Natural killer cell treated with Interleukin-12 subunit alpha and Interleukin-12 subunit beta and Interleukin-15 and Interleukin-18, amount 100 ng/mL, for 72 hours (primary cell): ENCODE measurements at regions not wholly inside any gene's neighbourhood (a gene's known extent, or its start where the extent isn't known, plus 50 kb on each side); places are given as distances from the start of the nearest gene placed in this dataset.
"Not testable (repeated sequence)": the region's sequence is repeated elsewhere in the genome, so short reads cannot be mapped to it uniquely, and the experiment has no call there.

Experiments
- ATAC-seq, 2 donors: fragments of 150-1000 bp; cut with Tn5 transposase in 1 of 2; sonication (Bioruptor Pico), chemical (Tn5 transposase) in 1 of 2; 2 replicates each; pipeline ENCODE4 v1.10.0; 2021
- DNase-seq: peaks from one replicate; pipeline ENCODE4 v3.0.0; 2022; ENCODE audit warnings: low spot score
- H3K27ac Mint-ChIP-seq, 2 donors: 1 replicate in 1 of 2; 2 replicates in 1 of 2; pipeline ENCODE4 v1.8.0; 2022; ENCODE audit warnings: mixed read lengths in 2 of 2, mild to moderate bottlenecking in 1 of 2, moderate library complexity in 1 of 2
- H3K27me3 Mint-ChIP-seq, 2 donors: 1 replicate in 1 of 2; 2 replicates in 1 of 2; pipeline ENCODE4 v1.8.0; 2022; ENCODE audit warnings: mixed read lengths in 2 of 2
- H3K36me3 Mint-ChIP-seq: one replicate; pipeline ENCODE4 v1.8.0; 2022; ENCODE audit warnings: mixed read lengths
- H3K4me1 Mint-ChIP-seq, 2 donors: 1 replicate in 1 of 2; 2 replicates in 1 of 2; pipeline ENCODE4 v1.8.0; 2022; ENCODE audit warnings: low read depth in 2 of 2, mixed read lengths in 2 of 2, mild to moderate bottlenecking in 1 of 2
- H3K4me3 Mint-ChIP-seq: one replicate; pipeline ENCODE4 v1.8.0; 2022; ENCODE audit warnings: mixed read lengths
- H3K9me3 Mint-ChIP-seq: 2 replicates; pipeline ENCODE4 v1.8.0; 2022; ENCODE audit warnings: mixed read lengths

DNA sequence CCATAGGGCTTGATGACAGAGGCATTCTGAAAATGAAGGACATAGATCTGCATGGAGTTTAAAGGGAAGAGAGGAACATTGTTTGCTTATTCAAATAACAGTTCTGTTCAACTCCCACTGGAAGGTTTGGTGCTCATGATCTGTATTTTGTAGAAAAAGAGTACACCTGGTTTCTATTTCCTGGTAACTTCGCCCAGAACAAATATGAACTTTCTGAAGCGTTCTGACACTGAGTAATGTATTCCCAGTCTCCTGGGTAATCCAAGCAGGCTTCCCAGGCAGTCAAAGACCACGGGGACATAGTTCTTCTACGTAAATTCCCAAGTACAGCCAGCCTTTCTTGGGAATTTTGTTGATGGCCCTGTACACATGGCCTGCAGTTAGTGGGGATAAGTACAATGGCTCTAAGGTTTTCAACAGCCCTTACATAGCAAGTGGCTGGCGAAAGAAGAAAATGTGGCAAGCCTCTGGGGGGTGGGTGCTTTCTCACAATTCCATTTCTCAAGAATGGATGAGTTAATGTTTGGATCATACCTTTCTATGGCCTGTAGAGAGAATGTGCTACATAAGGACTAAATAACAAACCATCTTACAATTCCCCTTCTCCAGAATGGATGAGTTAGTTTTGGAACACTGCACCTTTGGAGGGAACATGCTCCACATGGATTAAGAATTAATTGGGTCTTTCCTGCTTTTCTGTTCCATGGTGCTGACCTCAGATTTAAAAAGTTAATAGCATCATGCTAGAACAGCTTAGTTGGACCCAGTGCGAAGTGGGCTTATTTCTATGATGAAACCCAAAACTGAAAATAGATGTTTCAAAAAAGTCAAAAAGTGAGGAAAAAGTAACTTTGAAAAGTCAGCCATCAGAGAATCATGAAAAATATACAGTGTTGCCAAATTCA, 52.7 kb downstream of the COL6A6 start:
- Mint-ChIP-seq H3K27ac (no peak overlapping the region), H3K4me3 (no peak overlapping the region), H3K4me1 (no peaks in the 10 kb centered on the region), H3K27me3 (peaks cover 0 to 16% of the 10 kb centered on the region in 2 donors), H3K36me3 (no peaks in the 10 kb centered on the region), H3K9me3 (no peaks in the 10 kb centered on the region)
- no peak for ATAC-seq
- DNase-seq: no peak

DNA sequence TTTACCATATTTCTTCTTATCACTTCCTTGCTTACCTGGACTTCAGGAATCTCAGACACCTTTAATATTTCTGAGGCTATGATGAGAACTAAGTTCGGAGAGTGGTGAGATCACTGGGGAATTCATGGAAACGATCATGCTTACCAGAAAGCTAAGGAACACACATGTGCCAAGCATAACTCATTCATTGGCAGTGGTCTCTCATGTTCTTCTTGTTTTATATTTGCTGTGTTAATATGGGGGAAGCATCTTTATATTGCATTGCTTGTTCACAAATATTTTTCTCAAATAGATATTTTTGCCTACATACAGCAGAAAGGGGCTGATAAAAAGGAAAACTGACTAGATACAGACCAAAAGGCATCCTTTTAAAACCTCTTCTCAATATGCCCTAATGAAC, 55.8 kb downstream of the COL6A6 start:
- no peaks in the 10 kb centered on the region for H3K9me3 Mint-ChIP-seq
- H3K27me3 Mint-ChIP-seq: peaks cover 3 to 12% of the 10 kb centered on the region in 2 donors
- H3K27ac Mint-ChIP-seq: no peak overlapping the region
- no peak overlapping the region for H3K4me3 Mint-ChIP-seq
- no peaks in the 10 kb centered on the region for H3K36me3 Mint-ChIP-seq
- ATAC-seq (no peak), DNase-seq (no peak)
- no peaks in the 10 kb centered on the region for H3K4me1 Mint-ChIP-seq

DNA sequence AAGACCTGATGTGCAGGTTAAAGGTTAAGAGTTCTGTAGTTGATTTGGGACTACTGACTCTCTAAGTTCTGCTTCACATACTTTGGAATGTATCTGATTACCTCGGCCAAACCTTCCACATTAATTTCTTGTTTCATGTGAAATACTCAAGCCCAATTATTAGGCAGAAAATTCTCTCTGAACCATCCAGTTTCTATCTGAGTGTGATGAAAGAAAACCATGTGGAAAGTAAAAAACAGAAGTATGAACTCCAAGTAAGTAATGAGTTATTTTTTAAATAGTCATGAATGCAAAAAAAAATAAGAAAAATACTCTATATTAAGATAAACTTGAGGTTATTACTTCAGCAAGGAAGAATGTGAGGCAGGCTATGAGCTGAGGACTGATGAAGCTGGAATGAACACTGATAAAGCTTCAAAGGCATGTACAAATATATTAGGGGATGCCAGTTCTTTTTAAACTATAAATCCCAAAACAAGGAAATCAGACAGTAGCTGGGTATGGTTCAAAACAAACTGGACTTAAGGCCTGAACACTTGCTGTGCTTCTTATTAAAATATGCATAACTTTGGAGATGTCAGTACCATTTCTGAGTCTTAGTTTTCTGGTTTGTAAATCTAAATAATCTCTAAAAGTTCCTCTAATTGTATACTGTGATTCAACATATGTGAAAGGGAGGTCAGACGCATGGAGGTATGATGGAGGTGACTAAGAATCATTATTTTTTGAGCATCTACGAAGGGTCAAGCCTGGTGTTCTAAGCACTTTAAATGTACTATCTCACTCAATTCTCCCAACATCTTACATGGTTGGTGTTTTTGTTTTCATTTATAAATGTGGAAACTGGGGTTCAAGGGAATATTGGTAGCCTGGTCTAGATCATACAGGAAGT, 59.6 kb downstream of the COL6A6 start:
- no peak overlapping the region for H3K27ac Mint-ChIP-seq
- peaks cover 3 to 33% of the 10 kb centered on the region in 2 donors for H3K27me3 Mint-ChIP-seq
- ATAC-seq (no peak), DNase-seq (no peak)
- no peaks in the 10 kb centered on the region for H3K4me1 Mint-ChIP-seq
- no peaks in the 10 kb centered on the region for H3K9me3 Mint-ChIP-seq
- no peaks in the 10 kb centered on the region for H3K36me3 Mint-ChIP-seq
- no peak overlapping the region for H3K4me3 Mint-ChIP-seq

DNA sequence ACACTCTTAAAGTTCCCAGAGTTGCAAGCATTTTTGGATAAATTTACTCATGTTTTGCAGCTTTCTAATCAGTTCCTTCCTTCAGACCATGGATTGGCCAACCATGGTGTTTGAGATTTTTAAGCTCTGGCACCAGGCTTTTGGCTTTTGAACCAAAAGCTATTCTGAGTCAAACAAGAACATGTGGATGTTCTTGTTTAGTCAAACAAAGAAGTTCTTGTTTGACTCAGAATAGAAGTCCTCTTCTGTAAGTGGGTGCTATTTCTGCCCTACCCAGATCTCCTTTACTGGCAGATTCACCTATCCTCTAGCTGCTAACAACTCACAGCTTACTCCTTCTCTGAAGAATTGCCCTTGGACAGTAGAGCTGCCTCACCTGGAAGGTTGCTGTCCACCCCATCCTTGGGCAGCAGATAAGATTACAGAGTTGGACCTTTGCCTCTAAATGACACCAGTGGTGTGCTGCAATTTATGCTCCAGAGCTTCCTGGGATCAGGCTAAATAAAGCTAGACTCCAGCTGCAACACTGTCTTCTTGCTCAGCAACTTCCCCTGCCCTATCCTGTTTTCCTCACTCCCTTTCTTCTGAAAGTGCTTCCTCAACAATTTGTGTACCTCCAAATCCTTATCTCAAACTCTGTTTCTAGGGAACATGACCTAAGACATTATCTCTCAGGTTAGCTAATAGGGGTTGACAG, 65.6 kb downstream of the COL6A6 start:
- DNase-seq (no peak), ATAC-seq (peak; percentile 32 to 57)
- Mint-ChIP-seq H3K9me3 (no peaks in the 10 kb centered on the region), H3K4me1 (no peaks in the 10 kb centered on the region), H3K27ac (no peak overlapping the region), H3K4me3 (no peak overlapping the region), H3K27me3 (peaks cover 7 to 61% of the 10 kb centered on the region in 2 donors), H3K36me3 (no peaks in the 10 kb centered on the region)

DNA sequence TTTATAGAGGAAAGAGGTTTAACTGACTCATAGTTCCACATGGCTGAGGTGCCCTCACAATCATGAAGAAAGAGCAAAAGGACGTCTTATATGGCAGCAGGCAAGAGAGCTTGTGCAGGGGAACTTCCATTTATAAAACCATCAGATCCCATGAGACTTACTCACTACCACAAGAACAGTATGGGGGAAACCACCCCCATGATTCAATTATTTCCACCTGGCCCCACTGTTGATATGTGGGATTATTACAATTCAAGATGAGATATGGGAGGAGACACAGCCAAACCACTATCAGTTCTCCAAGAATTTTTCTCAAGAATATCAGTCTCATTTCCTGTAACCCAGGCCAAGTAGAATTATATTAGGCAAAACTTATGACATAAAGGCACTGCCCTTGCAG, 77.8 kb downstream of the COL6A6 start:
- not testable (repeated sequence) for H3K9me3 Mint-ChIP-seq, H3K27ac Mint-ChIP-seq, H3K36me3 Mint-ChIP-seq, ATAC-seq, H3K4me3 Mint-ChIP-seq, DNase-seq, H3K4me1 Mint-ChIP-seq
- peaks cover 14 to 53% of the 10 kb centered on the region in 2 donors for H3K27me3 Mint-ChIP-seq

DNA sequence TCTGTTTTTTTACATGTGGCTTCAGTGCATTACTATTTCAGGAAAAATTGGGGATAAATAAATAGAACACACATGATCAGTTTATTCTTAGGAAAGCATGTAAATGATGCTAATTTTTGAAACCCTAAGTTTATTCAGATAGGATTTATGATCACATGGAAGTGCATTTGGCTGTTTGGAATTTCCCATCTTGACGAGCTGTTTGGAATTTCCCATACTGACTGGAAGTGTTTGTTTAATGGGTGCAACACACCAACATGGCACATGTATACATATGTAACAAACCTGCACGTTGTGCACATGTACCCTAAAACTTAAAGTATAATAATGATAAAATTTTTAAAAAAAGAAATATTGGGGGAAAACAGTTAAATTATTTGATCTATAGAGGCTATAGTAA, 79.5 kb downstream of the COL6A6 start:
- no peaks in the 10 kb centered on the region for H3K4me1 Mint-ChIP-seq
- DNase-seq: no peak
- H3K9me3 Mint-ChIP-seq: peaks cover 4% of the 10 kb centered on the region
- H3K27me3 Mint-ChIP-seq: peaks cover 16 to 51% of the 10 kb centered on the region in 2 donors
- ATAC-seq: no peak
- no peak overlapping the region for H3K27ac Mint-ChIP-seq
- H3K4me3 Mint-ChIP-seq: no peak overlapping the region
- H3K36me3 Mint-ChIP-seq: no peaks in the 10 kb centered on the region

DNA sequence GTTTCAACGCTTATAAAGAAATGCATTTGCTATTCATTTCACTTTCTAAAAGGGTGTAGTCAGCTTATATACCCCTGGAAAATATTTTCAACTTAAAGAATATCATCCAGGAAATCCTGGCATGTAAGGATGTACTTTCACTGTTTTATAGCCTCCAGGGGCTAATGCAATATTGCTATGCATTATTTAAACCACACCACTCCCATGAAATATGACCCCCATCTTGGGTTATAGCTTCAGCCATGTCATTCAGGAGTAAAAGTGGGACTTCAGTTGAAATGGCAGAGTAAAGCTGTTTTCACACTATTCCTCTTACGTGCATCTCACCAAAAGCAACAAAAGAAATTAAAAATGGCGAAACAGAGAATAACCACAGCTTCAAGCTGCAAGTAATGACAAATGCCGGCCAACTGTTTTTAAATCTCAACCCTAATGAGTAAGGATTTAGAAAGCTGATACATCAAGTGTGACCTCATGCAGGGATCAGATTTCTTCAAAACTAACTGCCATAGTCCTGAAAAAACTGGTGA, 84.5 kb downstream of the COL6A6 start:
- Mint-ChIP-seq H3K36me3 (peaks cover 4% of the 10 kb centered on the region), H3K27ac (no peak overlapping the region), H3K9me3 (peaks cover 2% of the 10 kb centered on the region), H3K27me3 (peaks cover 4 to 31% of the 10 kb centered on the region in 2 donors), H3K4me1 (no peaks in the 10 kb centered on the region), H3K4me3 (no peak overlapping the region)
- ATAC-seq (no peak), DNase-seq (no peak)

DNA sequence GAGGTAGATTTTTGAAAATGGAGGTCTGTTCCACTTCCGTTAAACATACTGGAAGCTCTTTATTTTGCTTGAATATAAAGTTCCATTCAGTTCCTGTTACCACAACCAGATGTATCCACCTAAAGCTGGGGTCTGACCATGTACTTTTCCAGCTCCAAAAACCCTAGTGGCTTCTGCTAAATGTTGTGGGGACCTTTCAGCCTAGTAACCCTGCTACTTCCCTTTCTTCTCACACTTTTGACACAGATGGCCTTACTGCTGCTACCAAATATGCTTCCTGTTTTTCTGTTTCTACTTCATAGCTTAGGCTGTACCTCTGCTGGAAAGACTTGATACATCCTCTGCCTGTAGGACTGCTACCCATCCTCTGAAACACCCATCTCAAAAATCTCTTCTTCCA, 87.8 kb downstream of the COL6A6 start:
- Mint-ChIP-seq H3K9me3 (peaks cover 2% of the 10 kb centered on the region), H3K4me3 (no peak overlapping the region), H3K27me3 (peaks cover 2 to 10% of the 10 kb centered on the region in 2 donors), H3K4me1 (no peaks in the 10 kb centered on the region), H3K27ac (no peak overlapping the region), H3K36me3 (peaks cover 4% of the 10 kb centered on the region)
- DNase-seq (no peak), ATAC-seq (no peak)

DNA sequence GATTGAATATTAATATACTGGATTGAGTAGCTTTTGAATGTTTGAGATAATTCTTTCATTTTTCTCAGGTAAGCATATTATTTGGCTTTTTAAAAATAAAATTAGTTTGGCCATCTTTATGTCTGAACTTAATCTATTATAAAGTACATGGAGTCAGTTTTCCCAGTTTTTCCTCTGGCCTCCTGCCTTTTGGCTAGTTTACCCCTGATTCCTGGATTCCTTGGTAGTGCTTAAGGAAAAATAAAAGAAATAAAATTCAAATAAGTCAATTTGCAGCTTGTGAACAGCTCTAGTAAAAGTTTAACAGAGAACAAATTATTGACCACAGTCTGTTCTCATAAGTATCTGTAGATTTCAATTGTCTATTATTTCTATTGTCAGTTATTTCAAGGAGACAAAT, 89.4 kb downstream of the COL6A6 start:
- H3K9me3 Mint-ChIP-seq: peaks cover 2% of the 10 kb centered on the region
- no peak overlapping the region for H3K27ac Mint-ChIP-seq
- peaks cover 0 to 14% of the 10 kb centered on the region in 2 donors for H3K27me3 Mint-ChIP-seq
- ATAC-seq (no peak), DNase-seq (no peak)
- H3K4me3 Mint-ChIP-seq: no peak overlapping the region
- peaks cover 4% of the 10 kb centered on the region for H3K36me3 Mint-ChIP-seq
- no peaks in the 10 kb centered on the region for H3K4me1 Mint-ChIP-seq

DNA sequence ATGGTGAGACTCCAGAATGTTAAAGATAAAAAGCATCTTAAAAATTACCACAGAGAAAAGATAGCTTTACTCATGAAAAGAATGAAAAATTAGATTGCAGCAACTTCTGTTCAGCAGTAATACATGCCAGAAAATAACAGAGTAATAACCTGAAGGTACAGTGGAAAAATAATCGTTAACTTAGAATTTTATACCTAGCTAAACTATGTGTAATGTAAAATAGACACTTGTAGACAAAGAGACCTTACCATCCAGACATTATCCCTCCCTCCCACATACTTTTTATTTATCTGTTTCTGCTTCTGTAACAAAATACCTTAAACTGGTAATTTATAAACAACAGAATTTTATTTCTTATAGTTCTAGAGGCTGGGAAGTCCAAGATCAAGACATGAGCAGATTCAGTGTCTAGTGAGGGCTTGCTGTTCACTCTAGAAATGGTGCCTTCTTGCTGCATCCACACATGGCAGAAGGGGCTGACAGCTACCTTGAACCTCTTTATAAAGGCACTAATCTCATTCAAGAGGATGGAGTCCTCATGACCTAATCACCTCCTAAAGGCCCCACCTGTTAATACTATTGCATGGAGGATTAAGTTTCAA, 90.7 kb downstream of the COL6A6 start:
- H3K27me3 Mint-ChIP-seq: peaks cover 0 to 14% of the 10 kb centered on the region in 2 donors
- H3K9me3 Mint-ChIP-seq: peaks cover 7% of the 10 kb centered on the region
- DNase-seq: no peak
- H3K4me1 Mint-ChIP-seq: no peaks in the 10 kb centered on the region
- no peak overlapping the region for H3K4me3 Mint-ChIP-seq
- no peak for ATAC-seq
- H3K36me3 Mint-ChIP-seq: peaks cover 4% of the 10 kb centered on the region
- H3K27ac Mint-ChIP-seq: no peak overlapping the region

DNA sequence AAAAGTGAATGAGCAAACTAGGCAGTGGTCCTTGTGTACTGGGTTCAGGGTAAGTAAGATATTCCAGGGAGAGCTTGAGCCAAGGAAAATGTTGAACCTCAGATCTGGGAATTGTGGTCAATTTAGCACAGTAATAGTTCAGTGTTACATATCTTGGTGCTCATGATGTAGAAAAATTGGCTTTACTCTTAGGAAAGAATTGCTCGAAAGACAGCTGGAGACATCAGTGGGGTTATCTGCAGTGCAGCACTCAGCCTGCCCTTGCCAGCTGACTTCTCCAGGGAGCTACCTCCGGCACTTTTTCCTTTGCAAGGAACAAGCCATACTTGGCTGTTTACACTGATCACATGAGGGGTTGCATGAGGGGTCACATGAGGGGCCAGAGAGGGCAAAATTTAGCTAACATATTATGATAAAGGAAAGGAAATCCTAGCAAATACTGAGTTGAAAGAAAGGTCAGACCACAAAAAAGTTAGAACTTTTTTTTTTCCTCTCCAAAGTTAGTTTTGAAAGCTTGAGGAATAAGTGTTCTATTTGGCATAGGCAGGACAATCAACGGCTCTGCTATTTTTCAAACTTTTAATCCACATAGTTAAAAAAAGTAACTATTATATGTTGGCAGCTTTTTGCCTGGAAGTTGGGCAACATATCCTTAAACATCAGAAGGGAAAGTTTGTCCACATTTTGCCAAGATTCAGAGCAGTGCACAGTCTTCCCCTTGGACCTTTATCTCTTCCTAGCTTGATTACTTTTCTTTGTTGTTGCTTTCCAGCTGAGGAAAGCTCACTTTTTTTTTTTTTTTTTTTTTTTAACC, 92.4 kb downstream of the COL6A6 start:
- Mint-ChIP-seq H3K27ac (no peak overlapping the region), H3K9me3 (peaks cover 8% of the 10 kb centered on the region), H3K4me3 (no peak overlapping the region), H3K27me3 (peaks cover 0 to 7% of the 10 kb centered on the region in 2 donors), H3K36me3 (no peaks in the 10 kb centered on the region), H3K4me1 (no peaks in the 10 kb centered on the region)
- no peak for DNase-seq
- no peak for ATAC-seq

DNA sequence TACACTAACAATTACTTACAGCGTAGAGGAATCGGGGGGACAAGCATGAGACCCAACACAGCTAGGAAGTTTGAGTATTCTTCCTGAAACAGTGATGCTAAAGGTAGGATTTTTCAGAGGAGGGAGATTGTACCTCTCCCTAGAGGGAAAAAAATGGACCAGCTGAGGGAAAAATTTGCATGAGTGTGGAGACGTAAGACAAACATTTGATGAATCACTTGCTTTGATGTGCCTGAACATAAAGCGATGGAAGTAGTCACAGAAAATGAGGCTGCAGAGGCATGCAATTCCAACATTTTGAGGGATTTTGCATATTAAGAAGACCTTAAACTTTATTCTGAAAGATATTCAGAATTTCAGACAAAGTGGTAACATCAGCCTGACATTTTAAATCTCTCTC, 102.2 kb downstream of the COL6A6 start:
- peaks cover 14% of the 10 kb centered on the region for H3K9me3 Mint-ChIP-seq
- ATAC-seq: no peak
- no peaks in the 10 kb centered on the region for H3K4me1 Mint-ChIP-seq
- H3K4me3 Mint-ChIP-seq: no peak overlapping the region
- no peak for DNase-seq
- no peaks in the 10 kb centered on the region for H3K36me3 Mint-ChIP-seq
- H3K27ac Mint-ChIP-seq: no peak overlapping the region
- peaks cover 13 to 34% of the 10 kb centered on the region in 2 donors for H3K27me3 Mint-ChIP-seq
